ENCODE measurements at regions not wholly inside any gene's neighbourhood (a gene's known extent, or its start where the extent isn't known, plus 50 kb on each side); places are given as distances from the start of the nearest gene placed in this dataset.

DNA sequence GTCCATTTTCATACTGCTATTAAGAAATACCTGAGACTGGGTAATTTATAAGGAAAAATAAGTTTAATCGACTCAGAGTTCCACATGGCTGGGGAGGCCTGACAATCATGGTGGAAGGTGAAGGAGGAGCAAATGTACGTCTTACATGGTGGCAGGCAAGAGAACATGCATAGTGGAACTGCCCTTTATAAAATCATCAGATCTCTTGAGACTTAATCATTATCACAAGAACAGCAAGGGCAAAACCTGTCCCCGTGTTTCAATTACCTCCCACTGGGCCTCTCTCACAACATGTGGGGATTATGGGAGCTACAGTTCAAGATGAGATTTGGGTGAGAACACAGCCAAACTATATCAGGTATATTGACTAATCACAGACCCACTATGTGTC is 370.2 kb upstream of the USP24 start:
- no peak for DNase-seq

DNA sequence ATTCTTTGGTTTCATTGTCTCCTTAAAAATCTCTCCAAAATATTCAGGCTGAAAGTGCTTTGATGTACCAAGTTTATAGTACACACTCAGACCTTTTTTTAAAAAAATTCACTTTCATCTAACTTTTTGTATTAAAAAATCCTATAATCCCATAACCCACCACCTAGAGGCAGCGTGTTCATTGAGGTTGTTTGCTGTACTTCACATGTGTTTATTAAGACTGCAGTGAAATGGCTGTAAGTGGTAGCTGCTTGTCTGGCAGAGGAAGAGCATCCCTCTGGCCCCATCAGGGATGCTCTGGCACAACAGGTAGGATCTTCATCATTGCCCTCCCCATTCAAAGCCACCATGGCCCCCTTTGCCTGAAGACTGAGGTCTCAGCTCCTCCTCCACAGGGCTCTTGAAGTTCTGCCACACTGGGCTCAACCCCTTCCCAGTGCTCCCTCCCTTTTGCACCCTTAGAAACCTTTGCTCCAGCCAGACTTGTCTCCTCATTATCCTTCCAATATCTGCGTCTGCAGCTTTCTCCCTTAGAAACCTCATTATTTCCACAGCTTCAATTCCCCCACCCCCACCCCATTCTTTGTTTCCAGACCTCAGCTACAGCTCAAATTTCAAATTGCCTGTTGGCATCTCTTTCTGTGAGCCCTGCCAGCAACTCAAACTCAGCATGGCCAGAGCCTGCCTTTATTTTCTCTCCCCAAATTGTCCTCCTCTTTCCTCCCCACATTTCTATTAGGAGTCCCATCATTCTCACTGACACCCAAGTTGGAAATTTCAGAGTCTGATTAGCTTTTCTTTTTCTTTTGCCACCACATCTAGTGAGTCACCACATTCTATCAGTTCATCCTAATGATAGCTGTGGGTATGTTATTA is 369.6 kb upstream of the USP24 start:
- DNase-seq = no peak

DNA sequence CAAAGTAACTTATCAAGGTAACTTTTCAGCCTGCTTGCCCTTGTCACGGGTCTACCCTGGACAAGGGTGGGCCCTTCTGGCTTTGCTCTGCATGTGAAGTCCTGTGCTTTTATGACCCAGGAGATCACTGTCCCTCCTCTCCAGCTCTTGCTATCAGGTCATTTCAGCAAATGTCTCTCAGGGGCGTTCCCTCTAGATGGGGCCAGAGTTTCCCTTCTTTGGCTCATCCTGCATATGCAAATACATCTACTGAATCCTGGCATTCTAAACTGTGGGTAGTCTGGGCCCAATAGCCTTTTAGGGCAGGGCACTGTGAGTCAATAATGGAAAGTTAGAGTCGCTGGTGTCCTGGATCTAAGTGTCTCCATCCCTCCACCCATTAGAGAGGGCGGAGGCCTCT is 366.9 kb upstream of the USP24 start:
- DNase-seq = no peak

DNA sequence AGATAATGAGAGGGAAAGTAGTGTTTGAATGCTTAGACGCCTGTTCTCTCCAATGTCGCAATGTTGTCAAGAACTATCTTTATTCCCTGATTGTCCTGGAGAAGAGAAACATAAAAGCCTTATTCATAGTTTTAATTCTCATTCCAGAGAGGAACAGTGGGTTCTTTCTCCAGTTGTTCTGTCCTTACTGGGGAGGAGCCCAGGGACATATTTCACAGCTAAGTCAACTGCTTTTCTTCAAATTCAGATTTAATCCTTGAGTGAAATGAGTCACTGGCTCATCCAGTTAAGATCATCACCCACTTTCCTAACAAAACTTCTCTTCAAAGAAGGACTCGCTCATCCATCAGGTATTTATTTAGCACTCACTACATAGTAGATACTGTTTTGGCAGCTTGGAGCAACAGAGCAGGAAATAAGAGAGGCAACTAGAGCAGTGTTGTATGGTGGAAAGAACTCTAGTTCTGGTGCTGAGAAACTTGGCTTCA is 365.7 kb upstream of the USP24 start:
- no peak for DNase-seq

DNA sequence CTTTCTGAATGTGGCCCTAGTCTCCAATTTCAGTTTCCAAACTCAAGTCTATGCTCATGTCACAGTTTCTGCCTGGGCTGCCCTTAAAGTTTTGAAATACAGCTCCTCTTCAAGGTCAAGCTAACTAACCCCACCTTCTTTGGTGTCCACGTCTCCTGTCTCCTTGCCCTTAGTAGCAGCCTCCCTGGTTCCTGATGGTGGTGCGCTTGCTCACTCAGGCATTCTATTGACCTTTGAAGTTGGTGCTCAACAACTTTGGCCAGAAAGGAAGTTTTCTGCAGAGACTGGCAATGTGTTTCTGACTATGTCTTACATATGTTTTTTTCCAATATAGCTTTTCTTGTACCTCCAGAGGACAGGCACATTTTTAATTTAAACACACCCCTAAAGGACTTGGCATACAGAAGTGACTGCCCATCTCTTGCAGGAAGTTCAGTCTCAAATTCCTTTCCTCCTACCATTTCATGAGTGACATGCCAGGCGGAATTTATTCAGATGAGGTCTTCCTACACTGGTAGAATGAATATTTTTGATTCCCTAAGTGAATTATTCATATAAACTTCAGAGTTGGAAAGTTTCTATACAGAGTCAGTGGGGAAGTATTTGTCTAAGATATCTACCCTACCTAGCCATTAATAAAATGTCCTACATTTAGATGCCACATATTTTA is 364.3 kb upstream of the USP24 start:
- DNase-seq = no peak

DNA sequence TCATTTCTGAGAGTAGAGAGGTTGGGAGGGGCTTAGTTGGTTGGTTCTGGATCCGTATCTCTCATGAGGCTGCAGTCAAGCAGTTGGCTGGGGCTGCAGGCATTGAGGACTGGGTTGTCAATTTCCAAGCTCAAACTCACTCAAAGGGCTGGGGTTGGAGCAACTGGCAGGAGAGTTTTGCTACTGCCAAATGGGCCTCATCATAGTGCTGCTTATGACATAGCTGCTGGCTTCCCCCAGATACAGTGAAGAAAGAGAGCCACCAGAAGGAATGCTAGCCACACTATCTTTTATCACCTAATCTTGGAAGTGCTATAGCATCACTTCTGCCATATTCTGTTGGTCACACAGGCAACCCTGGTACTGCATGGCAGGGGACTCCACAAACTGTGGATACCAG is 363.5 kb upstream of the USP24 start:
- DNase-seq = no peak

DNA sequence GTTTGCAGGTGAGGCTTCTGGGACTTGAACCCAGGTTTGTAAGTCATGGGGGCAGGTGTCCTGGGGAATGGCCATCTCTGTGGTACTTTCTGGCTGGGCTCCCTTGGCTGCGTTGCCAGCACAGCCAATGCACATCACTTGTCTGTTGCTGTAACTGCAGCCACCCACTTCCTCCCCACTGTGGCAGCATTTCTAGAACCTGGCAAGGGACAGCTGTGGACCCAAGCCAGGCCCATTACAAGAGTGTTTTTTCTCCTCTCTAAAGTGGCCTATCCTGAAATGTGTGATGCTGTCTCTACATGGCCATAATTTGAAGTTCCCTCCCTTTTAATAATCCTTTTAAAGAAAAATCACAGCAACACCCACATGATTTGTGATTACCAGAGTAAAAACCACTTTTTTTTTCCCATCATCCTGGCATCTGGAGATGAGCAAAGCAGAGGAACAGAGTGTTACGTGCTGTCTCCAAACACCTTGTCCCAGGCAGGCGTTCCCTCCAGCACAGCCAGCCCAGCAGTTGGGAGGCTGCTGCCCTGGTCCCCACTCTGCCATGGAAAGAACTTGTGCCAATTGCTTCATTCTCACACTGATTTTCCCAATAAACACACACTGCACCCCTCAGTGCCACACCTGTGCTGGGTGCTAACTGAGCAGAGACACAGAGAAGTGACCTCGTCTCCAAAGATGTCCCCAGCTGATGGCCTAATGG is 360.6 kb upstream of the USP24 start:
- DNase-seq = no peak

DNA sequence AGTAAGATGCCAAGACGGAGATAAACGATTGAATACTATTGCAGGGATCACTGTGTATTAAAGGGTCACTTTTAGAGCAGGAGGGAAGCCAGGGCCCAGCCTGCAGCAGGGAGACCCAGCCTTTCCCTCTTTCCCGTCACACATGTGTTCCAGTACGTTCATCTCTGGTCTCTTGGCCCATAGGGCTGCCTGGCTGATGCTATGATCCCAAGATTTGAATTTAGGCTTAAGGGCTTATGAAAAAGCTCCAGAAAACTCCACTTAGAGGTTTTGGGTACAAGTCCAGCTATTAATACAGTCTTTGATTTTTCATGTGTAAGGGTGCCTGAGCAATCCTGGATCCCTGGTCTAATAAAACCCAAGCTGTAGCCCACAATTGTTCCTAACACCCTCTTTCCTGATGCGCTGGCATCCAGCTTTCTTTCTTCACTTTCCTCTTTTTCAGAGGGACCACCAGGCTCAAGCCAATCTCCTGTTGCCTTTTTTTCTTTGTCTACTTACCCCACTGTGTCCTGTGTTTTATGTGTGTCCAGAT is 359.6 kb upstream of the USP24 start:
- DNase-seq = no peak

DNA sequence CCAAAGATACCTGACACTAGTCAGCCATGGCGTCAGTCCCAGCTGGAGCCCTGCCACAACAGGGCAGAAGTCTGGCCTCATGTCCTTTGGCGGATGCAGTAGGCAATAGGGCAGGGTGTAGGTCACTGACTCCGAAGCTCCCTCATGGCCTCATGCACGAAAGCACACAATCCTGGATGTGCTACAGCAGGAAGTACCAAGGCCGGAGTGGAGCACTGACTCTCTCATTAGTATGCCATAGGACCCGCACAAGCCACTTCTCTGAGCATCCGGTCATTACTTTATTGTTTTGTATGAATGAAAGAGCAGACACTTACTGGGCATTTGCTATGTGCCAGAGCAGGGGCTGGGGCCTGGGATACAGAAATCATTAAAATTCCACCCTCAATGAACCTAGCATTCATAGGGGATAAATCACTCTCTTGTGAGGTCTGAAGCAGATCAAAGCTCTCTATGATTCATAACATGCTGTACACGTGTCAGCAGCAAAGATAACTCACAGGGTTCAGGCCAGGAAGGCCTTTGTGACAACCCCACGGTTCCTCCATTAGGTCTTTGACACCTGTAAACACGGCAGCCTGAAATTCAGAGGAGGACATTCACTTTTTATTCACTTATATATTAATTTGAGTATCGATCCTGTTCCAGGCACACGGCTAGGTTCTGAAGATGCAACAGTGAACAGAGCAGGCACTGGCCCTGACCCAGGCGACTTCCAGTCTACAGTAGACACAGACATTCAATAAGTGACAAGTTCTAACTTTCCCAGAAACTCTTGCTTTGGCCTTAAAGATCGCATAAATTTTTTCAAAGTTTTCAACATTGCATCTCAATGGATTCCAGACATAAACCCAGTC is 357.9 kb upstream of the USP24 start:
- no peak for DNase-seq

DNA sequence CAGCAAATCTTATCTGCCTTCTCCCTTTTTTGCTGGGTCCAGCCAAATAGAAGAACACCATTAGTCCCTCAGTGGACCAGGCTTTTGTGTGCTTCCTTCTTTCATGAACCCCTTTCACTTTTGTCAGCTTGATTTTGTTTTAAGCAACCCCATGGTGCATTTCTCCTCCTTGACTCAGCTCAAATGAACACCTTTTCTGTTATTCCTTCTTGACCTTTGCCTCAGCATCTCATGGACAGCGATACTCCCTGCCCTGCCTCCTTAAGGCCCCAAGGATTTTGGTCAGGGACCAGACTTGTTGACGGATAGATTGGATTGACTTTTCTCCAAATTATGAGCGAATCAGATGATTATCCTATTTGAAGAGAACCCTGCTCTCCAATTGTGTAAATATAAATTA is 356.6 kb upstream of the USP24 start:
- no peak for DNase-seq

DNA sequence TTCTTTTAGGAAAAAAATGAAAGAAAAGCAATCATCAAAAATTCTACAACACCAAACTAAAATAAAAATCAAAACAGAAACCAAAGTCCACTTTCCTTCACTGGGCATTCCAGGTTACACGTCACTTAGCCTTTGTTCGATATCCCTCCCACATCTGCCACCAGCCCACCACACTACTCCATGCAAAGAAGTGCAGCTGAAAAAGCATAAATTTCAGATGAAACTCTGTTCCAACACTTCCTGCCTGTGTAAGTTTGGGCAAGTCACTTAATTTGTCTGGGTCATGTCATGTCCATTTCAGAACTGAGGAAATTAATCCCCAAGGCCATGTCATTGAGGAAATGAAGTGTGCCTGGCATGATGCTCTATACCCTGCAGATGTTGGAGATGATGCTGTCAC is 354.3 kb upstream of the USP24 start:
- no peak for DNase-seq

DNA sequence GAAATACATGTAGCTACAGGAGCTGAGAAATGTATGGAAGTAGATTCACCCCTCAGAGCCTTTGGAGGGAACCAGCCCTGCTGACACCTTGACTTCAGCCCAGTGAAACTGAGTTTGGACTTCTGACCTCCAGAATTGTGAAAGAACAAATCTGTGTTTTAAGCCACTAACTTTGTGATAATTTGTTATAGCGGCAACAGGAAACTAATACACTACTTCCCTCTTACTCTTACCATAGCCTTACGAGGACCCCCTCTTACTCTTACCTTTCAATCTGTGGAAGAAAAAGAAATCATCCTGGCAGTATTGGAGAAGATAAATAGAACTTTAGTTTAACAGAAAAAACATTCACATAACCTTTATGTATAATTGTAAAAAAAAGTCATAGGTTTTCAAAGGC is 353.6 kb upstream of the USP24 start:
- no peak for DNase-seq

DNA sequence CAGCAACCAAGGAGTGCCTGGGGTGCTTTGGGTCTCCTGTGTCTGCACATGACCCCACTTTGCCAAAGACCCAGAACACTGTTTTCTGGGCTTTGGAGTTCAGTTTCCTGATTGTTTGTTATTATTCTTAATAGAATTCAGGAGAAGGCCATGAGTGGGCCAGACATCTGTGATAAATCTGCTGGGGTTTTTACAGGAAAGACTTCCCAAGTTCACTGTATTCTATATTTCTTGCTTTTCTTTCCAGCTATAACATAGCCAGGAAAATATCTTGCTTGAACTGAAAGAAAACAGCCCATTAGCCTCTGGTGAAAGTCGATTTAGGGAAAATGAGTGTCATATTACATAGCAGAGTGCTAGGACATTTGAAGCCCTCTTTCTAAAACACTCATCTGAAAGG is 345.1 kb upstream of the USP24 start:
- DNase-seq = no peak

DNA sequence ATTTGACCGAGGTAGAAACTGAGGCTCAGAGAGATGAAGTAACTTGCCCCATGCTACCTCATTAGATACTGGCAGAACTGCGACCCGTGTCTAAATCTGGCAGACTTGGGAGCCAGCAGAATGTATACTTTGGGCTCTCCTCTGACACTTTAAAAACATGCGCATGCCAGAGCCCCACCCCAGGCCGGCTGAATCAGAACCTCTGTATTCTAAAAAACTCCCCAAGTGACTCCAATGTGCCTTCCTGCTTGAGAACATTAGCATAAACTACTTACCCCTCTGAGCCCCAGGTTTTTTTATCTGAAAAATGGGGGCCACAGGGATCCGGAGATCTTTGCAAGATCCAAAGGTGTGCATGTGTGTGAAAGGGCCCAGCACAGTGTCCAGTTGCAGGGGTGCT is 344.7 kb upstream of the USP24 start:
- DNase-seq = no peak

DNA sequence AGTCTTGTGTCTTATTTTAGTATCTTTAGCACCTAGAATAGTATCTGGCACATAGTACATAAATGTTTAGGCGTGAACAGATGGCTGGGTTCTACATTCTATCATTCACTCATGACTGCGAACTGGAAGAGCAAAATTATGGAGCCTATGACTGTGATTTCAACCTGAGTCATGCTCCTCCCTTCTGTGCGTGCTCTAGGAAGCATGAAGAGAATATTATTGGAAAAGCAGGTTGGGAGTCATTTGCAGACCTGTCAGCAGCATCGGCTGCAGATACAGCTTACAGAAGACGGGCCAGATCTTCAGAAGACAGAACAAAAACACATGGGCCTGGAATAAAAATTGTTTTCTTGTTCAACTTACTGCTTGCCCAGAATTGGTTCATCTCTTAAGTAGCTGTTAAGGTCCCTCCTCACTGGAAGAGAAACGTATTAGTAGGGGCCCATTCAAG is 344.0 kb upstream of the USP24 start:
- no peak for DNase-seq

DNA sequence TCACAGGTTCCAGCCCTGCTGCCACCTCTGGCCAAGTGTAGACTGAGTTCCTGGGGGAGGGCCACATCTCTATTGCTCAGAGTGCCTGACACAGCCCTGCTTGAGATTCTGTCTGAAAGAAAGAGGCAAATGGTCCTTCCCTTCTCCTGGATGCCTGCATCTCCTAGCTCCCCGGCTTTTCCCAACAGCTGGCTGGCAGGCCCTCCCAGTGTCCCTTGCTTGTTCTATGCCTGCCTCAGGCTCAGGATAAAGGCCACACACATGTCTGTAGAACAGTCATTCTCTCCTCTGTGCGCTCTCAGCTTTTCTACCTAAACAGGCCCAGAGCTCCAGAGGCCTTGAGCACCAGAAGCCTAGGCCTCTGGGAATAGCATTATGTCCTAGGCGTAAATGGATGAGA is 343.4 kb upstream of the USP24 start:
- no peak for DNase-seq

DNA sequence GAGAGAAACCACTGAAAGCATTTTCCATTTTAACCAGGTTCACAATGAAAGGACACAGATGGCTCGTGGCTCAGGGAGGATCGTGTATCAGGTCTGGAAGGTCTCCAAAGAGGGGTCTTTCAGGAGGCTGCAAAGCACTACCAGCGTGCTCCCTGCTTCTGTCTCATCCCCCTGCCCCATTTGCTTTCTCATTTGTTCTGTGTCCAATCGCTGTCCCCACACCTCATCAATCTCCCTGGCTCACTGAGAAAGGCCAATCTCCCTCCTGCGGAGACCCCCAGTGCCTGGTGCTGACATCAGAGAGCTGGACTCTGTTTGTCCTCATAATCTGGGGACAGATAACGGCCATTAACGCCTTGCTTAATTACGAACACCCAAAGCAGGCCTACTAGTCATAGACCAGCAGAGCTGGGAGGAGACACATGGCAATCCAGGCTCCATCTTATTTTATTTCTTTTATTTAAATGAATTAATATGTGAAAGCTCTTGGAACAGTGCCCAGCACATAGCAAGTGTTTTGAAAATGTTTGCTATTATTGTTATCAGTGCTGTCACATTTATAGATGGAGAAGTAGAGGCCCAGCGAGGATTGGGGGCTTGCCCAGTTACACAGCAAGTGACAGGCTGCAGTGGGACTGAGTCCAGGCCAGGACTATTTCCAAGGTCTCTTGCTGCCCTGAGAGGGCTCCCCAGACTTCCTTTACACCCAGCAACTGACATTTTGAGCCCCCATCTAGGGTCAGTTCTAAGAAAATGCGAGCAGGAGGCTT is 341.0 kb upstream of the USP24 start:
- no peak for DNase-seq

DNA sequence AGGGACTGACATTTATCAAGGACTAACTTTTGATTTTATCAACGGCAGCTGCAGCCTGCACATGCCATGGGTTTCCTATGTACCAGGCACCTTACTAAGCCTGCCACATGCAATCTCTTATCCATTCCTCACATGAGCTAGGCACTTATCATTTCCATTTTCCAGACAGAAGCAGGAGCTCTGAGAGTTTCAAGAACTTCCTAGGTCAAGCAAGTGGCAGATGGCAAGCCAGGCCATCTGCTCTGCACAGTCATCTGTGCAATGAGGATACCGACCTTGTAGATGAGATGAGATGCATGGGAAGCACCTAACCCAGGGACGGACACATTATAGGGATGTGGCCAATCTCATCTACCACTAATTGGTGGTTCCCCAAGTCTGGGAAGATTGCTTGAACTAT is 339.4 kb upstream of the USP24 start:
- no peak for DNase-seq

DNA sequence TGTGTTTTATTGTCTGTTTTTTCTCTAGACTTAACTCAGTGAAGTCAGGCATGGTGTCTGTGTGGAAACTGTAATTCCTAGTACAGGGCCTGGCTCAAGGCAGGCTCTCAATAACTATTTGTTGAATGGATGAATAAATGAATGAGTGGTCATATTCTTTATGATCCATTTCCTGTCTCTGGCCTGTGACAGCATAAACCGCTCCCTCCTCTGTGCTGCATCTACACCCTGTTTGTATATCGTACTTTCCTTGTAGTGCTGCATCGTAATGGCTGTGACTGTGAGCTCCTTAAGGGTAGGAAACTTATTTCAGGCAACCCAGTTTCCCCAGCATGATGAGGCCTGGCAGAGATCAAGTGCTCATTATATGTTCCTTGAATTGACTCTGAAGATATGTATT is 337.5 kb upstream of the USP24 start:
- no peak for DNase-seq

DNA sequence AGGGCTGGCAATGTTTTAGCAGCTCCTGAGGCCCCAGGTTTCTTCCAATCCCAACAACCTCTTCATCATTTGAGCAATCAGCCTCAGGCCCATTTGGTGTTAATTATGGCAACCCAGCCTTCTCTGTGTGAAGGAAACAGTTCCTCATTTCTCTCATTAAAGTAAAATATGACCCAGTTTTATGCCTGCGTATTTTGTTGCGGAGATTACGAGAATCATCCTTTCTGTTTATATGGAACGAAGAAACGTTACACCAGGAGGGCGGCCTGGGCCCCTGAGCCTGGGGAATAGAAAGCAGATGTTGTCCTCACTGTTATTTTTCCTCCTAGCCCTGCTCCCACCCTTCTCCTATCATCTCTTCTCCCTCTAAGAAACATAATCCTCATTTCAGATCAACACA is 332.2 kb upstream of the USP24 start:
- DNase-seq = no peak

DNA sequence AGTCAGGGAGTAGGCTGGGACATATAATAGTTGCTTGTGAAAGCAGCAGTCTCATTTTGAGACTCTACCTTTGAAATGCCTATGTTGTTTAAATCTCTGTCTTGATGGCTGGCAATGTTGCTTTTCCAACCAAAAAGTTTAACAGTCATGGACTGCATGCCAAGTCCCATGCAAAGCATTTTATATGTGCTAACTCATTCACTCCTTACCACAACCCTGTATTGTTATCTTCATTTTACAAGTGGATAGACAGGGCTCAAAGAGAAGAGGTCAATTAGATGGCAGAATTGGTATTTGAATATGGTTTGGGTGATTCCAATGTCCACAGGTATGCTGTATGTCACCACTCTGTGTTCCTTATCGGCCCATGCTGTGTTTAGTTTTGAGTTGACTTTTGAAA is 331.4 kb upstream of the USP24 start:
- no peak for DNase-seq

DNA sequence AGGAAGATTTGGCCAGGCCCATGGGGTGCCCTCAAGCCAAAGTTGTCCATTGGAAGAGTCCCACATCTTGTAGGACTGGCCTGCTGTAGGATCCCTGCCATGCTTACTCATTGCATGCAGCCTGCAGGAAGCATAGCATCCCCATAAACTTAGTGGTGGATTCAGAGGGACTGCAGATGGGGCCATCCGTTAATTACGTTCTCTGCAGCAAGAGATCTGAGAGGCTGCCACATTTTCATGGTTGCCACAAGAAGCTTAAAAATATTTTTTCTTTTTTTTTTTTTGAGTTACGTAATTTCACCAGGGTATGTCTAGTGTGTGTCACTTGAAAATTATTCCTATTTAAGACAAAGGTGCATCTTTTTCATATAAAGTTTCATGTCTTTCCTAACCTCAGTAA is 329.7 kb upstream of the USP24 start:
- DNase-seq = no peak

Measured in activated naive CD4-positive, alpha-beta T cell treated with anti-CD3 and anti-CD28 coated beads, Interleukin-2, amount 50 U/mL, for 16 hours (primary cell).